ENCODE measurements at regions not wholly inside any gene's neighbourhood (a gene's known extent, or its start where the extent isn't known, plus 50 kb on each side); places are given as distances from the start of the nearest gene placed in this dataset.
"Not testable (repeated sequence)": the region's sequence is repeated elsewhere in the genome, so short reads cannot be mapped to it uniquely, and the experiment has no call there.

GRCh38 chrX:89707363-89707927 is 214.3 kb upstream of the TGIF2LX start:
- TF ChIP-seq POLR2AphosphoS5, CTCF, POLR2A, EP300 (IDR thresholded peaks at IDR 0.05): not testable (repeated sequence)
